AG09309 (cell line): ENCODE measurements at regions not wholly inside any gene's neighbourhood (a gene's known extent, or its start where the extent isn't known, plus 50 kb on each side); places are given as distances from the start of the nearest gene placed in this dataset.

Experiments used
- DNase-seq: peaks from one replicate; pipeline ENCODE4 v3.0.0-alpha.2; 2010; ENCODE audit warnings: low read depth
- H3K4me3 ChIP-seq: 2 replicates; pipeline ENCODE4 v1.5.1; 2011; ENCODE audit warnings: mild to moderate bottlenecking, low read depth, low read length, moderate library complexity; ENCODE audit not compliant: control insufficient read depth
- CTCF ChIP-seq: IDR thresholded peaks from 2 replicates; pipeline ENCODE4 v1.5.1; 2011; ENCODE audit warnings: mild to moderate bottlenecking, low read depth, low read length, inconsistent platforms; ENCODE audit not compliant: insufficient read depth, control insufficient read depth; ENCODE audit errors: missing control alignments

- no peak for TF ChIP-seq CTCF
- DNase-seq: no peak
These were observed 505.9 kb downstream of the EIPR1 start for GRCh38 chr2:2871480-2872308.

GRCh38 chr2:2870106-2870505 lies 507.5 kb downstream of the EIPR1 start:
- no peak overlapping the region for H3K4me3 ChIP-seq
- TF ChIP-seq CTCF: no peak
- no peak for DNase-seq

More at GRCh38 chr2:2871480-2872308, 505.9 kb downstream of the EIPR1 start:
- H3K4me3 ChIP-seq: no peak overlapping the region

GRCh38 chr2:2869553-2869952 lies 508.1 kb downstream of the EIPR1 start:
- no peak overlapping the region for H3K4me3 ChIP-seq
- no peak for DNase-seq
- no peak for TF ChIP-seq CTCF

GRCh38 chr2:2868085-2868484 lies 509.5 kb downstream of the EIPR1 start:
- DNase-seq: no peak
- TF ChIP-seq CTCF: no peak
- H3K4me3 ChIP-seq: no peak overlapping the region

- no peak for DNase-seq
- no peak overlapping the region for H3K4me3 ChIP-seq
- no peak for TF ChIP-seq CTCF
These were observed 510.1 kb downstream of the EIPR1 start for GRCh38 chr2:2867397-2867979.

GRCh38 chr2:2866459-2866858 lies 511.2 kb downstream of the EIPR1 start:
- DNase-seq: no peak
- TF ChIP-seq CTCF: no peak
- H3K4me3 ChIP-seq: no peak overlapping the region

- TF ChIP-seq CTCF: no peak
- DNase-seq: no peak
- H3K4me3 ChIP-seq: no peak overlapping the region
These were observed 515.2 kb downstream of the EIPR1 start for GRCh38 chr2:2862386-2862785.
